DMS114 treated with DMSO at 0.1 percent for 48 hours (cell line): ENCODE measurements at regions not wholly inside any gene's neighbourhood (a gene's known extent, or its start where the extent isn't known, plus 50 kb on each side); places are given as distances from the start of the nearest gene placed in this dataset.

Experiments
- DNase-seq: peaks from one replicate; lab custom pipeline; 2025; ENCODE audit not compliant: unreplicated experiment; lab: John Stamatoyannopoulos, UW

DNA sequence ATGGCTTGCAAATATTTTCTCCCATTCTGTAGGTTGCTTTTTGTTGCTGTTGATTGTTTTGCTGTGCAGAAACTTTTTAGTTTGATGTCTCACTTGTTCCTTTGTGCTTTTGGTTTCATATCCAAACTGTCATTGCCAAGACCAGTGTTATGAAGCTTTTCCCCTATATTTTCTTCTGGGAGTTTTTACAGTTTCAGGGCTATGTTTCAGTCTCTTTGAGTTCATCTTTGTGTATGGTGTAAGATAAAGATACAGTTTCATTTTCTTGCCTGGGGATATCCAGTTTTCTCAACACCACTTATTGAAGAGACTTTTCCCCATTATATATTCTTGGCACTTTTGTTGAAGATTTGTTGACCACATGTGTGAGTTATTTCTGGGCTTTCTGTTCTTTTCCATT, 139.9 kb downstream of the MRPL57 start:
- no peak for DNase-seq

DNA sequence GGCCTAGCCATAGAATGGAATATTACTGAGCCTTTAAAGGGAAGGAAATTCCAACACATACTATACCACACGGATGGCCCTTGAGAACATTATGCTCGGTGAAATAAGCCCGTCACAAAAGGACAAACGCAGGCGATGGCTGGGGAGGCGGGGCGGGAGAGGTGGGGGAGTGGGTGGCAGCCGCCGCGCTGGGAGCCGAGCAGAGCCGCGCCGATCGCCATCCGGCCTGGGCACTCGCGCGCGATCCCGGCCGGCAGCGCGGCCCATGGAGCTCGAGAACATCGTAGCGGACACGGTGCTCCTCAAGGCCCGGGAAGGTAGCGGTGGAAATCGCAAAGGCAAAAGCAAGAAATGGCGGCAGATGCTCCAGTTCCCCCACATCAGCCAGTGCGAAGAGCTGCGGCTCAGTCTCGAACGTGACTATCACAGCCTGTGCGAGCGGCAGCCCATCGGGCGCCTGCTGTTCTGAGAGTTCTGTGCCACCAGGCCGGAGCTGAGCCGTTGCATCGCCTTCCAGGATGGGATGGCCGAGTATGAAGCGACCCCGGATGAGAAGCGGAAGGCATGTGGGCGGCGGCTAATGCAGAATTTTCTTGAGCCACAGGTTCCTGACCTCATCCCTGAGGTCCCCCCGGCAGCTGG, 140.1 kb downstream of the ZDHHC20 start:
- no peak for DNase-seq

DNA sequence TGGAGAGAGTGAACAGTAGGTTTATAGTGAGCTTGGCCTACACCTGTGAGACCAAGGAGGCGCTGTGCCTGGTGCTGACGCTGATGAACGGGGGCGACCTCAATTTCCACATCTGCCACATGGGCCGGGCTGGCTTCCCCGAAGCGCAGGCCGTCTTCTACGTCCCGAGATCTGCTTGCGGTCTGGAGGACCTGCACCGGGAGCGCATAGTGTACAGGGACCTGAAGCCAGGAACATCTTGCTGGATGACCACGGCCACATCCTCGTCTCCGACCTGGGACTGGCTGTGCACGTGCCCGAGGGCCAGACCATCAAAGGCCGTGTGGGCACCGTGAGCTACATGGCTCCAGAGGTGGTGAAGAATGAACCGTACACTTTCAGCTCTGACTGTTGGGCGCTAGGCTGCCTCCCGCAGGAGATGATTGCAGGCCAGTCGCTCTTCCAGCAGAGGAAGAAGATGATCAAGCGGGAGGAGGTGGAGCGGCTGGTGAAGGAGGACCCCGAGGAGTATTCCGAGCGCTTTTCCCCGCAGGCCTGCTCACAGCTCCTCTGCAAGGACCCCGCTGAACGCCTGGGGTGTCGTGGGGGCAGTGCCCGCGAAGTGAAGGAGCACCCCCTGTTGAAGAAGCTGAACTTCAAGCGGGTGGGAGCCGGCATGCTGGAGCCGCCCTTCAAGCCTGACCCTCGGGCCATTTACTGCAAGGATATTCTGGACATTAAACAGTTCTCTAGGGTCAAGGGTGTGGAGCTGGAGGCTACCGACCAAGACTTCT, 139.0 kb downstream of the ZDHHC20 start:
- DNase-seq, result no peak

DNA sequence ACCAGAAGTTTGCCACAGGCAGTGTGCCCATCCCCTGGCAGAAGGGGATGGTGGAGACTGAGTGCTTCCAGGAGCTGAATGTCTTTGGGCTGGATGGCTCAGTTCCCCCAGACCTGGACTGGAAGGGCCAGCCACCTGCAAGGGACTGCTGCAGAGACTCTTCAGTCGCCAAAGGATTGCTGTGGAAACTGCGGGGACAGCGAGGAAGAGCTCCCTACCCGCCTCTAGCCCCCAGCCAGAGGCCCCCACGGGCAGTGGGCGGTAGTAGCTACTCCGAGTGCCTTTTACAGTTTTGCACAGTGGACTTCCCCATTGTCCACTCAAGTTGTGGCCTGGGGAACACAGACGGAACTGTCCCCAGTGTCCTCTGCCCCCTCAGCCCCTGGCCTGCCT, 138.5 kb downstream of the ZDHHC20 start:
- DNase-seq, result no peak

DNA sequence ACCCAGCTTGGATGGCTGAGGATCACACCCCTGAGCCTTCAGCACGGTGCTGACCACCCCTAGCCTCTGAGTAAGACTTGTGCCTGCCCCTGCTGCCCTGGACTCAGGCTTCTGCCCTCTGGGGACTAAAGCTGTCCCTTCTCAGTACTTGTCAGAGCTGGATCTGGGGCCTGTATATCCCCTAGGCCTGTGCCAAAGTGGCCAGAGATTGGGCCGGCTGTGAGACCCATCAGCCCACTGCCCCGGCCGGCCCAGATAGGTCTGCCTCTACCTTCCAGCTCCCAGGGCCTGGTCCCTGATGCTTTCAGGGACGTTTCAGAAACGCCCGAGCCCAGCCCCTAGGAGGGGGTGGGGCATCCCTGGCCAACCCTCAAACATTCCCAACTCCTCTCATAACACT, 137.8 kb downstream of the ZDHHC20 start:
- DNase-seq, result no peak

DNA sequence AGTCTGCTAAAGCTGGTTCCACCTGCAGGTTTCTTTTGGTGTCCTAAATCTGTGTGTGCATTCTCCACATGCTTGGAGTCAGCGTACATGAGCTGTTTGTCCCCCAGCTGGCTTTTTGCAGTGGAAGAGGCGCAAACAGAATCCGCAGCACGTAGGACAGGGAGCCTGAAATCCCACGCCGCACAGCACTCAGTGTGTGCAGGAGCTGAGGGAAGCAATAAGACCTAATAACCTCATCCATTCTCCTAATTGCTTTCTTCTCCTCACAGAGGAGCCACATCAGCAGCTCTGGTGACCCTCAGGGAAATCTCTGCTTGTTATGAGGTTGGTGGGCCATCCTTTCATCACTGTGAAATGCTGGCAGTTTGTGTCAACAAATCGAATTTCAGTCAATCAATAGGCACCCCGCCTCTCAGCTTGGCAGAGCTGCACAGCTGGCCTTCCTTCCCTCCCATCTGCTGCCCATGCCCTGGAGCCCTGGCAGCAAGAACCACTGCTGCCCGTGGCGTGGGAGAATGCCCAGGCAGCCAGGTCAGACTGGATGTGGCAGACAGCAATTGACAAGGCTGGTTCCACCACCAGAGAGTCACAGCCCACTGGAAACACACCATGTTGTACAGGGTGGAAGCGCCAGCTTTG, 136.7 kb downstream of the ZDHHC20 start:
- no peak for DNase-seq
